ENCODE measurements at regions not wholly inside any gene's neighbourhood (a gene's known extent, or its start where the extent isn't known, plus 50 kb on each side); places are given as distances from the start of the nearest gene placed in this dataset.

- Histone ChIP-seq H3K4me3 (ENCODE audit: low read depth, low read length) (no peak overlapping the region), H3K36me3 (ENCODE audit: control insufficient read depth, insufficient read depth, low read length) (no peaks in the 10 kb centered on the region), H3K27me3 (ENCODE audit: control insufficient read depth, insufficient read depth, low read length) (no peaks in the 10 kb centered on the region)
- no peak for DNase-seq (ENCODE audit: low read depth)
- TF ChIP-seq CTCF (IDR thresholded peaks at IDR 0.05; ENCODE audit: insufficient read depth, low read length, poor library complexity, severe bottlenecking), result no peak
Measured at GRCh38 chr3:35537265-35537664, 102.1 kb upstream of the ARPP21 start.

GRCh38 chr3:35544976-35545375 is 94.3 kb upstream of the ARPP21 start:
- DNase-seq (ENCODE audit: low read depth), result no peak
- H3K27me3 ChIP-seq (ENCODE audit: control insufficient read depth, insufficient read depth, low read length), result no peaks in the 10 kb centered on the region
- no peaks in the 10 kb centered on the region for H3K36me3 ChIP-seq (ENCODE audit: control insufficient read depth, insufficient read depth, low read length)
- no peak for TF ChIP-seq CTCF (IDR thresholded peaks at IDR 0.05; ENCODE audit: insufficient read depth, low read length, poor library complexity, severe bottlenecking)
- H3K4me3 ChIP-seq (ENCODE audit: low read depth, low read length), result no peak overlapping the region

GRCh38 chr3:35549690-35550089 is 89.6 kb upstream of the ARPP21 start:
- H3K27me3 ChIP-seq (ENCODE audit: control insufficient read depth, insufficient read depth, low read length), result no peaks in the 10 kb centered on the region
- TF ChIP-seq CTCF (IDR thresholded peaks at IDR 0.05; ENCODE audit: insufficient read depth, low read length, poor library complexity, severe bottlenecking), result no peak
- no peaks in the 10 kb centered on the region for H3K36me3 ChIP-seq (ENCODE audit: control insufficient read depth, insufficient read depth, low read length)
- H3K4me3 ChIP-seq (ENCODE audit: low read depth, low read length), result no peak overlapping the region
- no peak for DNase-seq (ENCODE audit: low read depth)

GRCh38 chr3:35562141-35562540 is 77.2 kb upstream of the ARPP21 start:
- Histone ChIP-seq H3K4me3 (ENCODE audit: low read depth, low read length) (no peak overlapping the region), H3K36me3 (ENCODE audit: control insufficient read depth, insufficient read depth, low read length) (no peaks in the 10 kb centered on the region), H3K27me3 (ENCODE audit: control insufficient read depth, insufficient read depth, low read length) (no peaks in the 10 kb centered on the region)
- no peak for TF ChIP-seq CTCF (IDR thresholded peaks at IDR 0.05; ENCODE audit: insufficient read depth, low read length, poor library complexity, severe bottlenecking)
- DNase-seq (ENCODE audit: low read depth), result no peak

- no peaks in the 10 kb centered on the region for H3K36me3 ChIP-seq (ENCODE audit: control insufficient read depth, insufficient read depth, low read length)
- no peaks in the 10 kb centered on the region for H3K27me3 ChIP-seq (ENCODE audit: control insufficient read depth, insufficient read depth, low read length)
- H3K4me3 ChIP-seq (ENCODE audit: low read depth, low read length), result no peak overlapping the region
- no peak for DNase-seq (ENCODE audit: low read depth)
- TF ChIP-seq CTCF (IDR thresholded peaks at IDR 0.05; ENCODE audit: insufficient read depth, low read length, poor library complexity, severe bottlenecking), result no peak
Measured at GRCh38 chr3:35565048-35565447, 74.3 kb upstream of the ARPP21 start.
